Activated naive CD8-positive, alpha-beta T cell (primary cell): ENCODE measurements at regions not wholly inside any gene's neighbourhood (a gene's known extent, or its start where the extent isn't known, plus 50 kb on each side); places are given as distances from the start of the nearest gene placed in this dataset.
A peak's percentile ranks its signal among the peaks of the same experiment; 100 is the strongest.

Source experiments
- H3K27ac Mint-ChIP-seq: one replicate; pipeline ENCODE4 v1.8.0; 2021; ENCODE audit warnings: mixed read lengths
- H3K27me3 Mint-ChIP-seq: one replicate; pipeline ENCODE4 v1.8.0; 2021; ENCODE audit warnings: mixed read lengths
- H3K36me3 Mint-ChIP-seq: one replicate; pipeline ENCODE4 v1.8.0; 2021; ENCODE audit warnings: mixed read lengths
- H3K4me1 Mint-ChIP-seq: one replicate; pipeline ENCODE4 v1.8.0; 2021; ENCODE audit warnings: low read depth, mixed read lengths
- H3K4me3 Mint-ChIP-seq: one replicate; pipeline ENCODE4 v1.8.0; 2021; ENCODE audit warnings: mild to moderate bottlenecking, mixed read lengths
- H3K9me3 Mint-ChIP-seq: one replicate; pipeline ENCODE4 v1.8.0; 2021; ENCODE audit warnings: low read depth, mixed read lengths

- no peak overlapping the region for H3K27ac Mint-ChIP-seq
- peaks cover 2% of the 10 kb centered on the region for H3K36me3 Mint-ChIP-seq
- H3K9me3 Mint-ChIP-seq = no peaks in the 10 kb centered on the region
- no peak overlapping the region for H3K4me3 Mint-ChIP-seq
- peaks cover 26% of the 10 kb centered on the region for H3K27me3 Mint-ChIP-seq
- no peaks in the 10 kb centered on the region for H3K4me1 Mint-ChIP-seq
These were observed 237.2 kb downstream of the INSIG2 start for GRCh38 chr2:118325321-118325955.

DNA sequence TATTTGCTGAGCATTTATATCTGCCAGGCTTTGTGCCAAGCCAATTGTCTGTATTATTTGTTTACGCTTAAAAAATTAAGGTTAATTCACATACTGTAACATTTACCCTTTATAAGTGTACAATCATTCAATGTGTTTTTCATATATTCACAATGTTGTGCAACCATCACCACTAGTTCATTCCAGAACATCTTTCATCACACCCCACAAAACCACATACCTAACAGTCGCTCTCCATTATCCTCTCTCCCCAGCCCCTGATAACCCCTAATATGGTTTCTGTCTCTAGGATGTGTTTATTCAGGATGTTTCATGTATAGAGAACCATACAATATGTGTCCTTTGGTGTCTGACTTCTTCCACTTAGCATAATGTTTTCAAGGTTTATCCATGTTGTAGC, 234.1 kb downstream of the INSIG2 start:
- Mint-ChIP-seq H3K36me3 (no peaks in the 10 kb centered on the region), H3K4me1 (no peaks in the 10 kb centered on the region), H3K9me3 (no peaks in the 10 kb centered on the region), H3K27ac (no peak overlapping the region), H3K4me3 (no peak overlapping the region), H3K27me3 (peaks cover 28% of the 10 kb centered on the region)

GRCh38 chr2:118321432-118322105, 233.3 kb downstream of the INSIG2 start:
- no peaks in the 10 kb centered on the region for H3K4me1 Mint-ChIP-seq
- no peak overlapping the region for H3K27ac Mint-ChIP-seq
- H3K4me3 Mint-ChIP-seq = no peak overlapping the region
- no peaks in the 10 kb centered on the region for H3K36me3 Mint-ChIP-seq
- H3K27me3 Mint-ChIP-seq = peaks cover 28% of the 10 kb centered on the region
- no peaks in the 10 kb centered on the region for H3K9me3 Mint-ChIP-seq

GRCh38 chr2:118320658-118321057, 232.4 kb downstream of the INSIG2 start:
- H3K27ac Mint-ChIP-seq = no peak overlapping the region
- H3K4me1 Mint-ChIP-seq = no peaks in the 10 kb centered on the region
- H3K9me3 Mint-ChIP-seq = no peaks in the 10 kb centered on the region
- H3K4me3 Mint-ChIP-seq = no peak overlapping the region
- peaks cover 28% of the 10 kb centered on the region for H3K27me3 Mint-ChIP-seq
- no peaks in the 10 kb centered on the region for H3K36me3 Mint-ChIP-seq

DNA sequence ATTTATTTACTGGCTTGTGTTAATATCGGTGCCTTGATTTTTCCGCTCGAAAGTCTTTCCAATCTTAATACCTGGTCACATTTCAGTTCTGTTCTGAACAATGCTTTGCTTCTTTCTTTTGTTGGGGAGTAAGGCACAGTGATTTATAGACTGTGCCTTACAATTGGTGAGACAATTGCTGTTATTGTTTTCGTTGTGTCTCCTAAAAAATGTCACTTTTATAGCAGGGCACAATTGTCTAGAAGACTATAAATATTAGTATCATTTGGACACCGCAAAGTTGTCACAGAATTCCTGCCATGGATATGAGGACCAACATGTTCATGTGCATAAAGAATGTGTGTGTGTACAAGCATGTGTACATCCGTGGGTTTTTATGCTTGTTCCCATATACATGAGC, 231.9 kb downstream of the INSIG2 start:
- no peaks in the 10 kb centered on the region for H3K9me3 Mint-ChIP-seq
- H3K27ac Mint-ChIP-seq = no peak overlapping the region
- H3K27me3 Mint-ChIP-seq = peaks cover 28% of the 10 kb centered on the region
- H3K36me3 Mint-ChIP-seq = no peaks in the 10 kb centered on the region
- no peaks in the 10 kb centered on the region for H3K4me1 Mint-ChIP-seq
- H3K4me3 Mint-ChIP-seq = no peak overlapping the region

DNA sequence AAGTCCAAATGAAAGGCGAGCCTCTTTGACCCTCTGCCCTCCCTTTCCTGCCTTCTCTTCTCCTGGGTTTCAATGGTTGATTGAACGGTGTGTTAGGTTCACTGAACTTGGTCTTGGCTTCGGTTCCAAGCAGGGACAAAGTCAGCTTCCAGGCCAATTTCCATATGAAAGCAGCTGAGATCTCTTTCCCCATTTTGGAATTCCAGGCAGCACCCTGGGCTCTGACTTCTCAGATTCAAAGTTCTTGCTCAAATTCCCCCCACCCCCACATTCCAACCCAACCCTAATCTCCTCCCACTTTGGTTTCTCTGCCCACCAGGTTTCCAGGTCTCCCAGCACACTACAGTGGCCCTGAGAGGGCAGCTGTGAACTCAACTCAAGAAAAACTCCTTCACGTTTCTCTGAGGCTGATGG, 231.0 kb downstream of the INSIG2 start:
- Mint-ChIP-seq H3K4me1 (no peaks in the 10 kb centered on the region), H3K27ac (no peak overlapping the region), H3K36me3 (no peaks in the 10 kb centered on the region), H3K27me3 (peaks cover 24% of the 10 kb centered on the region), H3K4me3 (no peak overlapping the region), H3K9me3 (no peaks in the 10 kb centered on the region)

GRCh38 chr2:118315606-118316005, 227.3 kb downstream of the INSIG2 start:
- H3K4me3 Mint-ChIP-seq = no peak overlapping the region
- H3K36me3 Mint-ChIP-seq = no peaks in the 10 kb centered on the region
- no peaks in the 10 kb centered on the region for H3K9me3 Mint-ChIP-seq
- H3K4me1 Mint-ChIP-seq = peaks cover 4% of the 10 kb centered on the region
- H3K27ac Mint-ChIP-seq = no peak overlapping the region
- peaks cover 6% of the 10 kb centered on the region for H3K27me3 Mint-ChIP-seq

- H3K9me3 Mint-ChIP-seq = no peaks in the 10 kb centered on the region
- H3K4me3 Mint-ChIP-seq = no peak overlapping the region
- peaks cover 2% of the 10 kb centered on the region for H3K27me3 Mint-ChIP-seq
- H3K36me3 Mint-ChIP-seq = no peaks in the 10 kb centered on the region
- peak overlapping the region; percentile 12 for H3K27ac Mint-ChIP-seq
- peaks cover 14% of the 10 kb centered on the region for H3K4me1 Mint-ChIP-seq
These were observed 224.9 kb downstream of the INSIG2 start for GRCh38 chr2:118312969-118313756.

- Mint-ChIP-seq H3K27me3 (peaks cover 2% of the 10 kb centered on the region), H3K27ac (peak overlapping the region; percentile 95), H3K9me3 (no peaks in the 10 kb centered on the region), H3K36me3 (no peaks in the 10 kb centered on the region), H3K4me1 (peaks cover 14% of the 10 kb centered on the region), H3K4me3 (peak overlapping the region; percentile 89)
These were observed 222.6 kb downstream of the INSIG2 start for GRCh38 chr2:118310681-118311429.

- Mint-ChIP-seq H3K9me3 (no peaks in the 10 kb centered on the region), H3K36me3 (no peaks in the 10 kb centered on the region), H3K4me3 (peak overlapping the region; percentile 89), H3K4me1 (peaks cover 14% of the 10 kb centered on the region), H3K27ac (peak overlapping the region; percentile 95), H3K27me3 (peaks cover 2% of the 10 kb centered on the region)
These were observed 221.8 kb downstream of the INSIG2 start for GRCh38 chr2:118309946-118310680.

DNA sequence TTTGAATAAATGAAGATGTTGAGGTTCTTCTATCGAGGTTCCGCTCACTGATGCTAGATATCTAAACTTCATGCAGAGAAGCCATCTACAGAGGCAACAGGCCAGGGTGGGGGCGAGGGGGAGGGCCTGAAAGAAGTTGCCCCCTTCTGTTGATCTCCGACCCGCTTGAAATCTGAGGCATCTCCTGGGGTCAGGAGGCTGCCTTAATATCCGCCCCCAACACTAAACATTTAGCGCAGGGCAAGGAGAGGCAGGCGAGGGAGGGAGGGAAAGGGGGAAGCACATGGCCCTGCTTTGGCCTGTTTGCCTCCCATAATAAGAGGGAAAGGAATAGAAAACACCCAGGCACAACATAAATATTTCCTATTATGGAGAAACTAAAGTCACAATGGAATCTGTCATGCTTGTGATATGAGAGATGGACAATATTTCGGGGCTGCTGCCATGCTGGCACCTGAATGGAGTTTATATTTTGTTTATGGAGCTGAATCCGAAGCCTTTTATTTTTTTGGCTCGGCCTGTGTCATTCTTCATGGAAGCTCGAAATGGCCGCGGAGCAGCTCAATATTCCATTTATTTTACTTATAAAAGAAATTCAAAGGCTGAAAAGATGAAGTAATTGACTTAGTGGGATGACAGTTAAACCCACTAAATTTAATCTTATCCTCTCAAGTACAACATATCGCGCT, 221.1 kb downstream of the INSIG2 start:
- Mint-ChIP-seq H3K27me3 (no peaks in the 10 kb centered on the region), H3K36me3 (no peaks in the 10 kb centered on the region), H3K4me1 (peaks cover 14% of the 10 kb centered on the region), H3K27ac (peak overlapping the region; percentile 95), H3K9me3 (no peaks in the 10 kb centered on the region), H3K4me3 (peak overlapping the region; percentile 89)

DNA sequence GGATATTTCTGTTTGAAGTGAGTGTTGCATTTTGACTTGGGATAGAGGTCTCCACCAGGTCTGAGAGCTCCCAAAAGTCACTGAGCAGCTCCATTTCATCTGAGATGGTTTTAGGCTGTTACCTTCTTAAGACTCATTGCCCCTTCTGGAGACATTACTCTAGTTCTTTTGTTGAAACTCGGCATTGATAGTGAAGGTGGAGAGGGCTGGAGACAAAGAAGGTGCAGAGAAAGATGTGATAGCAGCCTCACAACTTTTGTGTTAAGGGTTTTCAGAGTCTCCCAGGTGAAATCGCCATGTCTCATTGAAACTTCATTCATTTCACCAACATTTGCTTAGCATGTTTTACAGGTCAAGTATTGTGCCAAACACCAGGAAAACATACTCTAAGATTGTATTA, 219.6 kb downstream of the INSIG2 start:
- H3K4me3 Mint-ChIP-seq = no peak overlapping the region
- H3K27ac Mint-ChIP-seq = no peak overlapping the region
- H3K4me1 Mint-ChIP-seq = peaks cover 13% of the 10 kb centered on the region
- no peaks in the 10 kb centered on the region for H3K9me3 Mint-ChIP-seq
- no peaks in the 10 kb centered on the region for H3K36me3 Mint-ChIP-seq
- no peaks in the 10 kb centered on the region for H3K27me3 Mint-ChIP-seq

DNA sequence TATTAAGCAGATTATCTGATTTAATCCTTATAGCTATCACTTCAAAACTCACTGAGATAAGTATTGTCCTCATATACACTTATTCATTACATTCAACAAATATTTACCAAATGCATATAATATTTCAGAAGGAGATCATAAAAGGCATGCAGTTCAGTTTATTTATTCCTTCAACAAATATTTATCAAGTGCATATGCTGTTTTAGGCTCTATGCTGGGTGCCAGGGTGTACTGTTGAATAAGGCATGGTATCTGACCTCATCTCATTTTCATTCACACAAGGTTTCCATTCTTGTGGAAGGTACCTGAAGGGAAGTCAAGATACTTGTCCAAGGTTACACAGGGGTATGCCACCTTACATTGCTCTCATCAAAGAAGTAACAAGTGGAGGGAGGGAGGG, 213.0 kb downstream of the INSIG2 start:
- Mint-ChIP-seq H3K4me3 (no peak overlapping the region), H3K4me1 (no peaks in the 10 kb centered on the region), H3K27me3 (peaks cover 25% of the 10 kb centered on the region), H3K27ac (no peak overlapping the region), H3K9me3 (no peaks in the 10 kb centered on the region), H3K36me3 (no peaks in the 10 kb centered on the region)

DNA sequence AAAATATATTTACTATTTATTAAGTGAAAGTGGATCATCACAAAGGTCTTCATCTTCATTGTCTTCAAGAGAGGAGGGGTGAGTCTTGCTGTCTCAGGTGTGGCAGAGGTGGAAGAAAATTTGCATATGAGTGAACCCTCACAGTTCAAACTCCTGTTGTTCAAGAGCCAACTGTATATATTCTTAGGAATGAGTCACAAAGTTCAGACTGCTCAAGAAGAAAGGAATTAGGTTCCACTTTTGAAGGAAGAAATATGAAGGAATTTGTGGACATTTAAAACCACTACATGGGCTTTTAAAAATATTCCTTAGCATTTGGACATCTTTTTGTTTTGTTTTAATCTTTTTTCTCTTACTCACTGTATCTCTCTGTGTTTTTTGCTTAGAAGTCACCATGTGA, 212.6 kb downstream of the INSIG2 start:
- Mint-ChIP-seq H3K9me3 (no peaks in the 10 kb centered on the region), H3K4me1 (no peaks in the 10 kb centered on the region), H3K36me3 (no peaks in the 10 kb centered on the region), H3K27ac (no peak overlapping the region), H3K4me3 (no peak overlapping the region), H3K27me3 (peaks cover 28% of the 10 kb centered on the region)
